T-helper 1 cell (primary cell): ENCODE measurements at regions not wholly inside any gene's neighbourhood (a gene's known extent, or its start where the extent isn't known, plus 50 kb on each side); places are given as distances from the start of the nearest gene placed in this dataset.
A peak's percentile ranks its signal among the peaks of the same experiment; 100 is the strongest.
"Not testable (repeated sequence)": the region's sequence is repeated elsewhere in the genome, so short reads cannot be mapped to it uniquely, and the experiment has no call there.

Source experiments
- DNase-seq, 5 donors: peaks; one replicate each; pipeline ENCODE4 v3.0.0-alpha.2; 2012 to 2020

DNA sequence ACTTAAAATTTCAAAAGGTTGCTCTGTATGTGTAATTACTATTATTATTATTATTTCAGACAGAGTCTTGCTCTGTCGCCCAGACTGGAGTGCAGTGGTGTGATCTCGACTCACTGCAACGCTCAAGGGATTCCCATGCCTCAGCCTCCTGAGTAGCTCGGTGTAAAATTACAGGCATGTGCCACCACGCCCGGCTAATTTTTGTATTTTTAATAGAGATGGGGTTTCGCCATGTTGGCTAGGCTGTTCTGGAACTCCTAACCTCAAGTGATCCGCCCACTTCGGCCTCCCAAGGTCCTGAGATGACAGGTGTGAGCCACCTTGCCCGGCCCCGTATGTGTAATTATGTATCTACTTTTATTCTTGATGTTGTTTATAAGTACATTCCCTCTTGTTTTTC, 65.3 kb upstream of the ZNF217 start:
- DNase-seq, result no peak

DNA sequence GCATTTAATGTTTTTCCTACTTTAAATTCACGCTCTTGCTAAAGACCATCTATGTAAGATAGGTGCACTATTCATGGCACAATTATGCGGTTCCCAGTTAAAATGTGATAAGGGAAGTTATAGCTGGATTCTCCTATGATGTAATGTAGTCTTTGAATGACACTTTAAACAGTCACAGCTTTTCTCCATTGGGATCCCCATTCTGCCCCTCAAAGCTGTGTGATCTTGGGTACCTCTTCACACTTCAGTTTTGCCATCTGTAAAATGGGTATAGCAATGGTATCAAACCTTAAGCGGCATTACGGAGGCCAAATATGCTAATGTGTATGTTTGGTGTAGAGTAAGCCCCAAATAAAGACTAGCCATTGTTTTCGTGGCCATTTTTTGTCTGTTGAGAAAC, 64.7 kb upstream of the ZNF217 start:
- no peak for DNase-seq

GRCh38 chr20:53657732-53658131, 64.1 kb upstream of the ZNF217 start:
- DNase-seq, result no peak

DNA sequence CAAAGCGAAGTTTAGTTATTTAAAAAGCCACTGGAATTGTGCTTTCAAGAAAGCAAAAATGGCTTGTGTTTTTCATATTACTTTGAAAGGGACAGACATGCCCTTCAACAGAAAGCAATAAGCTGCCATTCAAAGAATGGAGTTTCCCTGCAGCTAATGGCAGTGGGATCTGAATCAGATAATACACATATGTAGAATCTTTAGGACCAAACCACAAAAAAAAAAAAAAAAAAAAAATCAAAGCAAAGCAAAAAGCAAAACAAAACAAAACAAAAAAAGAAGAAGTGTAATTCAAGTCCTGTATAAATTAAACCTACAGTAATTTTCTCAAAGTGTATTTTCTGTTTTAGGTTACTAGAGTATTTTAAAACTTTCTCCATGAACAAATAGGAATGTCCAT, 63.6 kb upstream of the ZNF217 start:
- DNase-seq, result no peak

DNA sequence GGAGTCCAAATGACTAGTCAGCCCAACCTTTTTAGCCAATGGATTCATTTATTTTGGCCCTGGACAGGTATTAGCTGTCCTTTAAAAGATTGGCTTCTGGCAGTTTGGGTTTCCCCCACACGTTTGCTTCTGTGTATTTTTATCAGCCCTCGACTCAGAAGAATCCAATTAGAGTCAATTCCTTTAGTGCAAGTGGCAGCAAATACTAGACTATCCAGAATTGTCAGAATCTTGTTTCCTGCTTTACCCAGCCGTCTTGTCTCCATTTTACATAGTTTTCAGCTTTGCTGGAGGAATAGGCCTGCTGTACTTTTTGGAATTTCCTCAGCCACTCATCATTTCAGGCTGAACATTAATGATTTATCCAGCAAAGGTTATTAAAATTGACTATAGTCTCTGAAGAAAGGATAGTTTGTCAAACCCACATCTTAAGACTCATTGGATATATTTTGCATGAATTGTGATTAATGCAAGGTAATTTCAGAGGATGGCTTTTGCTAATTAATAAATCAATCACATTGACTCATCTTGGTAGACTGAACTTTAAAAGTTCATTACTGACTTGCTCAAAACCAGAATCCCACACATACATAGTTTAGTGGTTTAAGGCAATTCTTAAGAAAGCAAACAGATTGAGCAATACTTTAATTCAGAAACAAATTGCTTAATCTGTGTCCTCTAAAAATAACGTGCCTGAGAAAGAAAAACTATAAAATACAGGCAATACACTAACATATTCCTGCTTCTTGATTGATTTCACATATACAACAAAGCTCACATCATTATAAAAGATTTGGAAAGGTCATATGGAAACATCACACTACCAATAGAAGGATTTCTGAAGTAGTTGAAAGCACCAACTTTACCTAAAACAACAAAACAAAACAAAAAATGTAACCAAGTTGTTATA, 62.9 kb upstream of the ZNF217 start:
- DNase-seq, result peak in 1 of 5 donors; percentile 36

- no peak for DNase-seq
These were observed 62.1 kb upstream of the ZNF217 start for GRCh38 chr20:53655625-53656292.

DNA sequence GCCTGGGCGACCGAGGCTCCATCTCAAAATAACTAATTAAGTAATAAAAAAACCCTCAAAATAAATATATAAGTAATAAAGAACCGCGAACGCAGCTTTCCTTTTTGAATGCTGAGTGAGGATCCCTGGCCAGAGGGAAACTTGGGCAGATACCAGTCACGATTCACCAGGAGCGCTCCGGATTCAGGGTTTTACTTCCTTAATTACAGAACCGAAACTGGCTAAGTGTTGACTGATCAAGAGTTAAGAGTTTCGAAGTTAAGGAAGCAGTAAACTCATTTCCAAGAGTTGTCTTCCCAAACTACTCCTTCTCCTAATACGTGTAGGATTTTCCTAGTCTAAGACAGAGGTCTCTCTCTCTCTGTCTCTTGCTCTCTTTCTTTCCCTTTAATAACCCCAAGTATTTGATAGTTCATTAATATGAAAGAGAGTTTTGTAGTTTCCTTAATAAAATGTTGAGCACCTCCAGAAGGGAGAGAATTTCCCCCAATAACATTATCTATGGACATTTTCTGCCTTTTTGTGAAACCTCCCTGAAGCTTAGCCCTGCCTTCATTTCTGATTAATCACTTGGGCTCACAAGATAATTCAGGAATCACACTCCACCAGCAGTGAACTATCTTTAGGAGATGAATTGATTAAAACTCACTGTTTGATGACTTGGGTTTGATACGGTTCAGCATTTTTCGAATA, 61.4 kb upstream of the ZNF217 start:
- DNase-seq, result no peak

GRCh38 chr20:53654521-53654920, 60.9 kb upstream of the ZNF217 start:
- DNase-seq, result not testable (repeated sequence)

GRCh38 chr20:53652859-53653517, 59.3 kb upstream of the ZNF217 start:
- no peak for DNase-seq

- DNase-seq, result peak in 1 of 5 donors; percentile 71
These were observed 58.6 kb upstream of the ZNF217 start for GRCh38 chr20:53652090-53652858.

DNA sequence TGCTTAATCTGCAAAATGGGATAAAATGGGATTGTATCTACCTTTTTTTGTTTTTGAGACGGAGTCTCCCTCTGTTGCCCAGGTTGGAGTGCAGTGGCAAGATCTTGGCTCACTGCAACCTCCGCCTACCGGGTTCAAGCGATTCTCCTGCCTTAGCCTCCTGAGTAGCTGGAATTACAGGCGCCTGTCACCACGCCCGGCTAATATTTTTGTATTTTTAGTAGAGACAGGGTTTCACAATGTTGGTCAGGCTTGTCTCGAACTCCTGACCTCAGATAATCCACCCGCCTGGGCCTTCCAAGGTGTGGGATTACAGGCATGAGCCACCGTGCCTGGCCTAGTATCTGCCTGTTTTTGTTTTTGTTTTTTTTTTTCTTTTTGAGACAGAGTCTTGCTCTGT, 55.9 kb upstream of the ZNF217 start:
- not testable (repeated sequence) for DNase-seq

DNA sequence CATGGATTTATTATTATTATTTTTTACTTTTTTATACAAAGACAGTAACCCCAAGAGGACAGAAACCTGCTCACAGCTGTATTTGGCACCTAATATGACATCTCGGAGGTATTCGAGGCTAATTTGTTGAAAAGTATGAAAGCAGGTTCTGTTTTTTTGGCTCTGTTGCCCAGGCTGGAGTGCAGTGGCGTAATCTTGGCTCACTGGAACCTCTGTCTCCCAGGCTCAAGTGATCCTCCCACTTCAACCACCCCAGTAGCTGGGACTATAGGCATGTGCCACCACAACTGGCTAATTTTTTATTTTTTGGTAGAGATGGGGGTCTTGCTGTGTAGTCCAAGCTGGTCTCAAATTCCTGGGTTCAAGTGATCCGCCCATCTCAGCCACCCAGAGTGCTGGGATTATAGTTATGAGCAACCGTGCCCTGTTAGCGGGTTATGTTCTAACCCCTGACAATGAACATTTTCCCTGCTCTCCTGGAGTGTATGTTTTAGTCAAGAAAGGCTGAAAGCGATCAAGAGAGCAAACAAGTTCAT, 53.7 kb upstream of the ZNF217 start:
- no peak for DNase-seq

DNA sequence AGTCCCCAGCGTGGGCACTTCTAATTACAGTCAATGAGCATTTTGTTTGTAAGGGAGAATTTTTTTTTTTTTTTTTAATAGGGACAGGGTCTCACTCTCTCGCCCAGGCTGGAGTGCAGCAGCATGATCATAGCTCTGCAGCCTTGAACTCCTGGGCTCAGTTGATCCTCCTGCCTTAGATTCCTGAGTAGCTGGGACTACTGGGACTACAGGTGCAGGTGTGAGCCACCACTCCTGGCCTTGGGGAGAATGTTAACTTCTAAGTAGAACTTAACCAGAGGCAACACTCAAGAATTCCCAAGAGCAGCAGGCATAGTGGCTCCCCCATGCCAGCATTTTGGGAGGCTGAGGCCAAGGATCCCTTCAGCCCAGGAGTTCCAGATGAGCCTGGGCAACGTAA, 52.9 kb upstream of the ZNF217 start:
- DNase-seq, result no peak

GRCh38 chr20:53645582-53645897, 51.9 kb upstream of the ZNF217 start:
- DNase-seq, result no peak

DNA sequence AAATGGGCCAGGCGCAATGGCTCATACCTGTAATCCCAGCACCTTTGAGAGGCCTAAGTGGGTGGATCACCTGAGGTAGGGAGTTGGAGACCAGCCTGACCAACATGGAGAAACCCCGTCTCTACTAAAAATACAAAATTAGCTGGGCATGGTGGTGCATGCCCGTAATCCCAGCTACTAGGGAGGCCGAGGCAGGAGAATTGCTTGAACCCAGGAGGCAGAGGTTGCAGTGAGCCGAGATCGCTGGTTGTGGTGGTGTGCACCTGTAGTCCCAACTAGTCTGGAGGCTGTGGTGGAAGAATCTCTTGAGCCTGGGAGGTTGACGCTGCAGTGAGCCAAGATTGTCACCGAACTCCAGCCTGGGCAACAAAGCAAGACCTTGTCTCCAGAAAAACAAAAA, 50.5 kb upstream of the ZNF217 start:
- not testable (repeated sequence) for DNase-seq
